Endometrial microvascular endothelial cells (primary cell): ENCODE measurements at regions not wholly inside any gene's neighbourhood (a gene's known extent, or its start where the extent isn't known, plus 50 kb on each side); places are given as distances from the start of the nearest gene placed in this dataset.

ENCODE experiments used
- in situ Hi-C: cut with HindIII; loops from 2 replicates; pipeline ENCODE4 v1.10.0; 2017; ENCODE audit warnings: low sequenced_read_pairs, low pct_unique_long_range_greater_than_20kb; ENCODE audit errors: inconsistent ontology term

DNA sequence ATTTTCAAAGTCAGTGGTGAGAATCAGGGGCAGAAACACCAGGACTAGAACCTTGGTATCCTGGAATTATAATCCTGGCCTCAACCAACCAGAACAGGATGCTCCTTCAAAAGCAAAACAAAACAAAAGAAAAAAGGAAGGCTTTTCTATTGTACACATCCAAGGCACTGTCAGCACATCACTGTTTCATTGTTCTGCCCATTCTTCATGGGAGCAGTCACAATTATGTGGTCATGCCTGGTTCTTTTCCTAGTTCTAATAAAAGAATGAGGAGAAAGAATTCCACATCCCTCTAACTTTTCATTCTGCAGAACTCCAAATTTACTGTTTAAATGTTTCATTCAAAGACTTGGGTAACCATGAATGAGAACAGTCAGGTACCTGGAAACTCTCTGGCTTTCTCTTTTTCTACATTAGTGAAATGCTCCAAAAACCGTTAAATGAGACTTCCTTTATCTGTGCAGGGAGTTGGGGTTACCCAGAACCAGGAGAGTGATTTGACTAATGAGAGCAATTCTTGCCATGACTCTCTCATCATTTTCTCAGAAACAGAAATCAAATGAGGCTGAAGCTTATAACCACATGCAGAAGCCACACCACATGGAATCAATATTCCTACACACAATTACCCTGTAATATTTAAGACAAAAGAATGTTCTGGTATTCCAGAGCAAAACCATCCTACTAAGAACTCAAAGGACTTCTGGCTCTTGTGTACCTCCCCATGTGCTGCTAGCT, 110.9 kb upstream of the CCDC150 start:
- in situ Hi-C loops = no loop called here

DNA sequence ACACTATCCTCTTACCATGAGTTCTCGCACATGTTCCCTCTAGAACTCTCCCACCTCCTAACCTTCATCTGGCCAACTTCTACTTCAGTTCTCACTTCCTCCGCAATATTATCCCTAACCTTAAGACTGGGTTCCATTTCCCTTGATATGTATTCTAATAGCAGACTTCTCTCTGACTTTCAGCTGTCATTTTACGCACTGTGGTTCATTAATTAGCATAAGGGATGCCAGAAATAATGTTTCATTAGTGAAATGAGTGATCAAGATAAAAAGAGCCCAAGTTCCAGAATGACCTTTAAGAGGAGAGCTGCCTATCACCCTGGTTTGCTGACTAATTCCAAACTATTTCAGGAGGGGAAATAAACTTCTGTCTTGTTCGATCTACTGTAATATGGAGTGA, 108.6 kb upstream of the CCDC150 start:
- in situ Hi-C loops = no loop called here

- in situ Hi-C loops = no loop called here
These were observed 105.6 kb upstream of the CCDC150 start for GRCh38 chr2:196533772-196534397.

DNA sequence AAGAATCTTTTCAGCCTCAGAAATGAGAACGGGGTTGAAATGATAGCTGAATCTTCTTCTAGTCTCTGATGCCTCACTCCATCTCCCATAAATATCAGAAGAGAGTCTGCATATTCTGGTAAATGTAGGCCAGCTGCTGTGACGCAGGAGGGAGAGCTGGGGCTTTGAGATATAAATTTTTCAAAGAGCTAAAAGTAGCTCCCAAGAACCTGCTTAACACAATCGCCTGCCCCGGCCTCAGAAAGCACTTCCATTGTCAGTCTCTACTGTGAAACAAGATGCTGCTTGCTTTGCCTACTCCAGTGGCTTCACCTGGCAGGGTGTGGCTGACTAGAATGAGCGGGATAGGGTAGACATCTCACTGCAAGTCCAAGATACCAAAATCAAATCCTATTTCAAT, 105.0 kb upstream of the CCDC150 start:
- in situ Hi-C loops = no loop called here

DNA sequence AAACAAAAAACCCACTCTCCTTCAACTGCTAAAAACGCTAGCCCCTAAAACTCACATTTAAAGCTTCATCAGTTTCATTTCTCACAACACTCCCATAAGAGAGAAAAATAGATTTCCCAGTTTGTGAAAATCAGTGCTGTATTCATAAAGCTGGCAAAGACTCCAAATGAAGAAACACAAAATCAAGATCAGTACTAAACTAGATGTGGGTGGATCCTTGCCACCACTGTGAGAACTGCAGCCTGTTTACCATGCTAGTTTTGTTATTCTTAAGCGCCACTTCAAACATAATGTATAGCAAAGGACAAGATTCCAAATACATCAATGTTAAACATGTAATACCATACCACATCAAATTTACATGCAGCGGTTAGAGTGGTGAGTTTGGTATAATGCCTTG, 104.5 kb upstream of the CCDC150 start:
- in situ Hi-C loops = no loop called here

DNA sequence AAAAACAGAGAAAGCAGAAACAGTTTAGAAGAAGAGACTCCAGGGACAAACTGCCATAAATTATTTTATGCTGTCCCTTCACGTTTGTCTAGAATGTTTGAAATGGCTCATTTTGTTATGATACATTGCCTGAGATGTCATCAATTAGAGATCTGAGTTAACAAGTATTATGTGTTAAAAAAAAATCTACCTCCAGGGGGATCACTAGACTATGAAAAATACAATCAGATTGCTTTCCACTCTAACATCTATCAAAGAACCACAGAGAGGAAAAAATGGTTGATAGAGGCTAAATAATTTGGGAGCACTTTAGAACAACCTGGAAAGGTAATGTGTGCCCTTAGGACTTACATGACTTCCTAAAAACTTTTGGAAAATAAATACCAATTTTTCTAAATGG, 103.8 kb upstream of the CCDC150 start:
- in situ Hi-C loops = no loop called here

DNA sequence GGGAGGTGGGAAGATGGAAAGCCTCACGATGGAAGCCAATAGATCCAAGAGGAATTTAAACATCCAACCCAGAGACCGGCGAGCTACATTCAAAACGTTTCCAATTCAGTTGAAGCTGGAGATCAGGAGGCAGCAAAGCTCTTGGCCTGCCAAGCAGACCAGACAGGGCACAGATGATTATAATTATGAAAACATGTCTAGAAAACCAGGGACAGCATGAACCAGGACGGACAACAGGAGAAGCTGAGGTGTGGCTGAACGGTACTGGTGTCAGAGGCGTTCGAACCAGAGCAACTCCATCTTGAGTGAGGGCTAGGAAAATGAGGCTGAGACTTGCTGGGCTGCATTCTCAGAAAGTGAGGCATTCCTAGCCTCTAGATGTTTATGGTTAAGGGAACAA, 102.2 kb upstream of the CCDC150 start:
- in situ Hi-C loops = no loop called here

DNA sequence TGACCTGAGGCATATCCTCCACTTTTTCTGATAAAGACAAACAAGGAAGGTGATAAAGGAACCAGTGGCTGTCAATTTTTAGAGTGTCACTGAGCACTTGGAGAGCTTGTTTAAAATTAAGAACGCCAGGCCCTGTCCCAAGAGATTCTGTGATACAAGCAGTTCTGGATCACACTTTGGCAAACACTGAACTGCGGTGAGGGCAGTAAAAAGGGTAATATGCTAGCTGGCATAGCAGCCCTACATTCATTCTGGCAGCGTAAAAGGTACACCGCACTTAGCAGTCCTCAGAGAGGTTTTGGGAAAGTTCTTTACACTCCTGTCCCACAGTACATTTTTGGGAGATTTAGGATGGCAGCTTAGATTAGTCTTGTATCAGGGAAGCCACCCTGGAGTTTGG, 101.3 kb upstream of the CCDC150 start:
- in situ Hi-C loops = no loop called here

DNA sequence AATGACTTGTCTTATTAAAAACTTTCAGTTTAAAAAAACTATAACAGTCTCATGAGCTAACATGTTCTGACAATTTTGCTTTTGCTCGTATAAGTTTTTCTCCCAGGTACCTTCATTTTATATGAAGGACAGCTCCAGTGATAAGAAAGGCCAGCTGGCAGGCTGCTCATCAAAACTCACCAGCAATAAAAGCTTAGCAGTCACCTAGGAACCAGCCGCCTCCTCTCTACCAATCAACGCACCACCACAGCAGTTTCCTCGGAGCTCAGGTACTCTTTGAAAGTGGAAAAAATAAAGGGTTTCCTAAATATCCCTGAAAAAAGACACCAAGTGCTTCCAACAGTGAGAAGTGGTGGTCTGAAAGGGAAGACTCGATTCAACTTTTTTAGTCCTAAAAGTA, 100.9 kb upstream of the CCDC150 start:
- in situ Hi-C loops = no loop called here

GRCh38 chr2:196544906-196545433, 94.5 kb upstream of the CCDC150 start:
- in situ Hi-C loops = no loop called here

- in situ Hi-C loops = no loop called here
These were observed 93.2 kb upstream of the CCDC150 start for GRCh38 chr2:196546151-196546919.

GRCh38 chr2:196549052-196549451, 90.5 kb upstream of the CCDC150 start:
- in situ Hi-C loops = no loop called here

DNA sequence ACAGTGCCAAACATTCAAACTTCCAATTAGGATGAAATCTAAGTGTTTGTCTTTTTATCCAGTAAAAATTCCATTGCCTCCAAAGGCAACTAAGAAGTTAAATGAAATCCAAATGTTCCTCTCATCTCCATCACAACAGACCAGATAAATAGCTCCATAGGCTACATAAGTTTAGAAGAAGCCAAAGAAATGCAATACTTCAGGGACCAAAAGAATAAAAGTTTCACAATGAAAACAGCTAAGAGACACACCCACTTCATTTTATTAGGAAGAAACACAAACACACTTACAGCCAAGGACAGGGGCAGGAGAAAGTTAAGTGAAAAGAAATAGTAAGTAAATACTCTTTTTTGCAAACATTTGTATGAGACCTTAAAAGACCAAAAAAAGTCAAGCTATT, 88.5 kb upstream of the CCDC150 start:
- in situ Hi-C loops = no loop called here

- in situ Hi-C loops = no loop called here
These were observed 84.4 kb upstream of the CCDC150 start for GRCh38 chr2:196555161-196555560.

DNA sequence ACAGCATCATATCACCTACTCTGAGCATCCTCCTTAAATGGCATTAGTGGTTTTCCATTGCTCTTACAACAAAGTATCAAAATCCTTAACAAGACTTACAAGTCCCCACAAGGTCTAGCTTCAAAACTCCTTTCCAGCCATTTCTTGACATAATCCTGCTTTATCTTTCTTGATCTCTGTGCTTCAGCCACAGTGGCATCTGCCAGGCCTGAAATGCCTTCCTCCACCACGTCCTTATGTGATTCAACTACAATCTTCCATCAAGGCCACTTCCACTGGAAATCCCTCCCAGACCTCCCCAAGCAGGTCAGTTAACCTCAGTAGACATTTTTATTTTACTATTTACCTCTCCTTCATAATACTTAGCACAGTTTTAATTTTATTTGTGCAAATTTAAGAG, 83.8 kb upstream of the CCDC150 start:
- in situ Hi-C loops = no loop called here

DNA sequence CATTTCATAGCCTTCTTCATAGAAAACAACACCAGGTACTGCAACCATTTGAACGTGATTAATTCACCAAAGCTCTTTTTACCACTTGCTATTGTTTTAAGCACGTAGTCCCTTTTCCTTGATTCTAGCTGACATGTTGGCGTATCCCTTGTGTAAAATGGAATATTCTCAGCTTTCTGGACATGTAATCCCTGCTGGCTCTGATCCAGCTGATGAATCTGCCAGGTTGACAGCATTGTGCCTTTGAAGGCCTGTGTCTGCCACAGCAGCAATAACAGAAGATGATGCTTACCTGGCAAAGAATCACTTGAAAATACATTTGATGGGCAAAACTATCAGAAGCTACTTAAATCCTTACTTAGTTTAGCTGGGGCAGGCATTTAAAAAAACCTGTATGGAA, 81.0 kb upstream of the CCDC150 start:
- in situ Hi-C loops = no loop called here

DNA sequence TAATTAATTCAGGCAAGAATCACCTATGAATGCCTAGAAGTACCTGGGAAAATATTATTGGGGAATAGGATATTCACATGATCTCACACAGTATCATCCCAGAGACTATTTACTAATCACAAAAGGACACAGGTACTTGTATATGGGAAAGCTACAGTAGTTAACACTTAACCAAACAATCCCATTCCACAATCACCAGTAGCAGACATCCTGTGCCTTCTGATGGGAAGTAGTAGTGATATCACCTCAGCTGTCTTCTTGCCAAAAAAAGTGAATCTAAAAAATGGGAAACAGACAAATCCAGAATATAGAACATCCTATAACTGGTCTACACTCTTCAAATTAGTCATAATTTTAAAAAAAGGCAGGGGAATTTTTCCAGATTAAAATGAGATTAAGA, 75.6 kb upstream of the CCDC150 start:
- in situ Hi-C loops = no loop called here

GRCh38 chr2:196565106-196565765, 74.3 kb upstream of the CCDC150 start:
- in situ Hi-C loops = no loop called here

- in situ Hi-C loops = no loop called here
These were observed 73.5 kb upstream of the CCDC150 start for GRCh38 chr2:196565982-196566381.
